ENCODE measurements at regions not wholly inside any gene's neighbourhood (a gene's known extent, or its start where the extent isn't known, plus 50 kb on each side); places are given as distances from the start of the nearest gene placed in this dataset.
A peak's percentile ranks its signal among the peaks of the same experiment; 100 is the strongest.

- DNase-seq = no peak
These were observed 55.1 kb upstream of the SLC25A26 start for GRCh38 chr3:66165660-66166059.

DNA sequence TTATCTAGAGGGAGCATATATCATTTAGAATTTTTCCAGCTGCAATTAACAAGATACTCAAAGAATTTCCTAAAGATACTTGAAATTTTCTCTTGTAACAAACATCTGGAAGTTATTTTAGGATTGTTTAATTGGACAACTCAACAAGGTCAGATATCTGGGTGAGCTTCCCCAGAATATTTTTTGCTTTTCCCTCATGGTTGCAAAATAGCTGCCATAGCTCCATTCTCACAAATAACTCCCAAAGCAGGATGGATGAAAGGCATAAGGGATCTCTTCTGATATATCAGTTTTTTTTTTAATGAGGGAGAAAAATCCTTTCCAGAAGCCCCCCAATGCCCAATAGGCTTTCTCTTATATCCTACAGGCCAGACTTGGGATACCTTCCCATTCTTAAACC lies 56.6 kb upstream of the SLC25A26 start:
- DNase-seq = no peak

DNA sequence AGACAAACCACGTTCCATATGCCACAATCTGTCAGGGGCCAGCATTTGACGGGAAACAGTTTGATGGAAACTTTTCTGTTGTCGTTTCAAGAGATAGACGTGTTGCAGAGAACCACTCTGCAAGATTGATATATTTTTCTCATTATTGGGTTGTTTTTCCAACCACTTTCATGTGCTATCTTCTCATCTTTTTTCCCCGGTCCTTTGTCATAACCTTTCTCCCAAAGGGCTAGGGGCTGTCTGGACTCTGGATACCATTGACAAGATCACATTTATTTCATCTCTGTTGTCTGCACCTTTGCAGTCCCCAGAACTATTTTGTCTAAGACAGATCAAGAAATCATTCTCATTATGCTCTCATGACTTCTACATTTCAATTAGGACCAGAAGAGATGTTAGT lies 57.6 kb upstream of the SLC25A26 start:
- no peak for DNase-seq

DNA sequence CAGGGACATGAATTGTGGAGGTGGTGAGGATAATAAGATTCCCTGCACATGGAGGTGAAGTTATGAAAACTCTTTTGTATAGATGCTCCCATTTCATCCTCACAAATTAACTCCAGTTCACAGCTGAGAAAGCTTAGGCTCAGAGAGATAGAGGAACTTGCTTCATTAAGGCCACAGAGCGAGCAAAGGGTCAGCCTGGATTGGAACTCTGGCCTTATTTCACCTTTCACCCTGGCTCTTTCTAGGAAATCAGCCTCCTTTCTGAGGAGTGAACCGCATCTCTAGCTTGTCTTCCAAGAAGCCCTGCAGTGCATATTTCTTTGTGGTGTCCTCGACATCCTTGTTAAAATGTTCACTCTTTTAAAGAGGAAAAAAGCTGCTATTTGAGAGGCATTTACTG lies 58.0 kb upstream of the SLC25A26 start:
- no peak for DNase-seq

DNA sequence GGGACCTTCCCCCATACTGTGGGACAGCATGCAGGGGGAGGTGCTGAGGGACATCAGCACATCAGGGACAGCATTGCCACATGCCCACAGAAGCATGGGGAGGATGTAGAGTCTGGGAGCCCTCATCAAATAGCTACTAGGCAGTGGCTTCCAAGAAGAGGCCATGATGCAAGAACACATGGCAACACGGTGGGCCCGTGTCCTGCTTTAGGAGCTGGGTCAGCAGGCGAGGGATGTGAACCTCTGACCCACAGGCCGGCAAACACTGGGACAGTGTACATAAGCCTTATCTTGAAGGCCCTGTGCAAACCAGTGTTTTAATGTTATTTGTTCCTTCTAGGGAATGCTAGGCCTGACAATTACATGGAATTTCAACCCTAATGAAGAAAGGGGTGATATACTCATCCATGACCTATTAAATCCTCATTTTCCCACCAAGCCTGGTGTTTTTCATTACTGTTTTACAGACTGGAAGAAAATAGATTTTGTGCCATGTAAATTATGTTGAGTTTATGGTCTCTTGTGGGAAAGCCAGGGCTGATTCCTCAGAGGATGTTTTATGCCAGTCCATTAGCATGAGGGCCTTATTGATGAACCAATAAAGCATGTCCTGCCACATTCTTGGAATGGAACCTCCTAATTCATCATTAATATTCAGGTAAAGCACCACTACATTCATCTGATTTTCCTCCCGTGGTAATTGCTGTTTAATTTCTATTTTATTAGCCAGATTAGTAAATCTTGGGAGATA lies 61.7 kb upstream of the SLC25A26 start:
- no peak for DNase-seq

DNA sequence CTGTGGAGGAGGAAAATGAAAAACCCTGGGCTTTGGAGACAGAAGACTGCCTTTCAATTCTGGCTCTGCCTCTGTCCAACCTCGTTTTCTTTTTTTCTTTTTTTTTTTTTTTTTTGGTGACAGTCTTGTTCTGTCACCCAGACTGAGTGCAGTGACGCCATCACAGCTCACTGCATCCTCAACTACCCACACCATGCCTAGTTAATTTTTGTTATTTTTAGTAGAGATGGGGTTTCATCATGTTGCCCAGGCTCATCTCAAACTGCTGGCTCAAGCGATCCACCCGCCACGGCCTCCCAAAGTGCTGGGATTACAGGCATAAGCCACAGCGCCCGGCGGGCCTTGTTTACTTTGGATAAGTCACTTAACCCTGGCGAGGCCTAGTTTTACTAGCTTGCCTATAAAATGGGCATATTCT lies 66.3 kb upstream of the SLC25A26 start:
- no peak for DNase-seq

DNA sequence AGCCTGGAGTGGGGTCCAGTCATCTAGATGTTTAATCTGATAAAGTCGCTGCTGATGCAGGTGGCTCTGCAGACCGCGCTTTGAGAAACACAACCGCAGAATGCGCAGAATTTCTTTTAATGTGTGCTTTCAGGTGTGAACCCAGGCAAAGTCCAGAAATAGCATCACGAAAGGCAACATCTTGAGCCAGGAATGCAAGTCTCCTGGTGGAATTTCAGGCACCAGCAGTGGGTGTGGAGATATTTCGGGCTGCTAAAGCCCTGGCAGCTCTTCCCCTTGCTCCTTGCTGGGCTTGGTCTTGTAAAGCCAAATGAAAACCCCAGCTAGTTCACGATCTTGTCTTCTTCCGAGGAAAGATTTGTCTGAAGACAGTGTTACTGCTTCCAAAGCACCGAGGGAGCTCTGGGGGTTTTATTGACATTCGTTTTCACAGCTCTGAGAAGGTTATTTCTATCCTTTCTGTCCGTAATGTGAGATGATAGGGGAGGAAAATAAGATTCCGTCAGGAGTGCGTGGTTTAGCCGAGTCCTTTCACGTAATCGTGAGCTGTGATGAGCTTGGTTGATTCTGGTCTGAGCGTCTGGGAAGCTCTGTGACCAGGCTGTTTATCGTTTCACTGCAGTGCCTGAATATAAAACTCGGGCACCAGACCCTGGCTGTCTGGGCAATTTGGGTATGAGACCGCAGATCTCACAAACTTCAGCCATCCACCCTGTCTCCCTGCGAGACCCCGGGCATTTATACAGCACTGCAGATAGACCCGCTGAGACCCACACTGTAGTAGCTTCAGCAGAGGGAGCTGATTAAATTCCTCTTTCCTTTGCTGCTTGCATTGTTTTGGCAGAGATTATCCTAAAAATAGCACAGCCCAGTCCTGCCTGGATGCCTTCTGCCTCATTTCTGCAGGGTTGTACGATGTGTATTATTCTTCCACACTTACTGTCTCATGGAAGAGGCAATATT lies 67.0 kb upstream of the SLC25A26 start:
- no peak for DNase-seq

DNA sequence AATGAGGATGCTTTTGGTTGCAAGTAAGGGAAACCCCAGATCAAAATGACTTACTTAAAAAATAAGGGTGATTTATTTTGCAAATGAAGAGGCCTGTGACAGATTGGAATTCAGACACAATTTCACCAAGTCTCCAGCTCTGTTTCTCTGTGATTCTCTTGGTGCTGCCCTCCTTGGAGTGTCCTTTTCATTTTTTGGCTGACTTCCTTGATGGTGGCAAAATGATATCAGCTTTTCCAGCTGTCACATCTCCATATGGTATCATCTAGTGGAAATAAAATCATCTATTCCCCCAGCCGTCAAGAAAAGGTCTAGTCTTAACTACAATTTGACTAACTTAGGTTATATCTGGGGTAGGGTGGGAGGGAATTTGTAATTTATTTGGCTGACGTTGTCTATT lies 68.5 kb upstream of the SLC25A26 start:
- no peak for DNase-seq

GRCh38 chr3:66150977-66151376 lies 69.8 kb upstream of the SLC25A26 start:
- no peak for DNase-seq

GRCh38 chr3:66149269-66149668 lies 71.5 kb upstream of the SLC25A26 start:
- DNase-seq = no peak

GRCh38 chr3:66145408-66145733 lies 75.4 kb upstream of the SLC25A26 start:
- DNase-seq = no peak

GRCh38 chr3:66144568-66145407 lies 76.0 kb upstream of the SLC25A26 start:
- DNase-seq = no peak

DNA sequence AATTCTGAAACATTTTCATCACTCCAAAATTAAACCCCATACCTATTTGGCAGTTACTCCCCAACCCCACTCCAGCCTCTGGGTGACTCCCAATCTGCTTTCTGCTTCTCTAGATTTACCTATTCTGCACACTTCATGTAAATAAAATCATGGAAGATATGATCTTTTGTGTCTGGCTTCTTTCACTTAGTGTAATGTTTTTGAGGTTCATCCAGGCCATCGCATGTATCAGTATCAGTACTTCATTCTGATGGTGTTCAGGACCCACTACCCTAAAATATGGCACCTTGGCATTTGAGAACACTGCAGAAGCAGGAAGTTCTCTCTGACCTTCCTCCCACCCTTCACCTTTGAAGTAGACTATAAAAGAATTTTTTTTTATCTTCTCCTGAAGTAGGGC lies 78.7 kb upstream of the SLC25A26 start:
- DNase-seq = no peak

GRCh38 chr3:66140743-66141372 lies 79.9 kb upstream of the SLC25A26 start:
- DNase-seq = no peak

DNA sequence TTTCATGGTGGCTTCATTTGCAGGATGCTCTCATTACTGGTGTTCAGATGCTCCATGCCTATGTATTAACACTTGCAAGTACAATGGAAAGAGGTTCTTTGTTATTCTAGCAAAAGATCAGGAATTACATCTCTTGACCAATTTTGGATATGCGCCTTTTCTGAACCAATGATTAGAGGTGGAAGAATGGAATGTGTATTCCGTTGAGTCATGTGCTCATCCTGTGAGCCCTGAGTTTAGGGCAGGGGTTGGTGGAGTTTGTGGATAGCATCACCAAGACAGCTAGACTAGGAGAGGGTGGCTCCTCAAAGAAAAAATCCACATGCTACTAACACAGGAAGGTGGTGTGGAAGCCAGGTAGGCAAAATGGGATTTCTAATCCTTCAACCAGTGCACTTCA lies 80.7 kb upstream of the SLC25A26 start:
- DNase-seq = no peak

DNA sequence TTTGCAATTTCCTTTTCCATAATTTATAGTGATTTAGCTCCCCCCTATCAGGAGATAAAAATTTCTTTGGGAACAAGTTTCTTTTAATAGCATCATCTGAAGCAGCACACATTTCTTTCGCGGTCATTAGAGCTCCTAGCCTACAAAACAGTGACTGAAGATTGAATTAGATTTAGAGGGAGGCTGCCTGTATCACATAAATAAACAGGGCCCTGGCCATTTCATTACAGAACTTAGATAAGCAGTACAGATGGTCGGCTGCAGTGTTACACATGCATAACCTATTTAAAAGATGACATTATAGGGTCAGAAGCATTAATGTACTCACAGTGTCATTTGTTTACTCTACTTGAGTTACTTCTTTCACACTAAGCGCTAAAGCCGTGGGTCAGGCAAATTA lies 81.4 kb upstream of the SLC25A26 start:
- no peak for DNase-seq

DNA sequence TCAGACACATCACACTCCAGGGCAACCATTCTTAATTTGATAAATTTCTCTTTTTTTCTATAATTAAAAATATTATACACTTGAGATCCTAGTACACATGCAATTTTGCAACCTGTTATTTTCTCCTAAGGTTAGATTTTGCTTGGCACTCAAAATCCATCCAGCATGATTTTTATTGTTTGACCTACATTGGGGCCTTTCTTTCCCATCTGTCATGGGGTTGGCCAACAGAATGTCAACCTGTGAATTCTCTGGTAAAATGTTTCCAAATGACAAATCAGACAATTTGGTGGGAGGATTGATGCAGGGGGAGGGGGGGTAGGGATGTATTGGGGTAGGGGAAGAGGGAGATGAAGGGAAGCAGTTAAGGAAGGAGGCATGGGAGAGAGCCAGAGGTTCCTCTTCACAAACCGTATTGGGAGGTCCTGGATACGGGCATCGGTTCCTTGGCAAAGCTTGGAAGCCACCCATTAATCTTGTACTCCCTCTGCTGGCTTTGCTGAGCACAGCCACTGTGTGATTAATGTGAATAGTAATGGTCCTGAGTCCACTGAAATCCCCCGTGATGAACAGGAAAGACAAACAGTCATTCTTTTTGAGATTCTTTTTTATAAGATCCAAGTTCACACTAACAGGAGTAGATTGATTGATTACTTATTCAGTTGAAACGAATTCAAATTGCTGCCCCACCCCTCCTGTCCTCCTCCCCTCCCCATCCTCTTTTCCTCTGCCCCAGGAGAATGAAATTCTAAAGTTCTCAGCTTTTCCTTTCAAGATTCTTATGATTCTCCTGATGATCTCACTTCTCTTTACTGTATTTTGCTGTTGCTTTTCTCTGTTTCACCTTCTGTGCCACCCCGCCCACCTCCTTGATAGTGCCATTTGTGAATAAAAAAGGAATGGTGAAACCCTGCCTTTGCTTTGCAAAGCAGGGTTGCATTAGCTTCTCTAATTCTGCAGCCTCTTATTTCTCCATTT lies 82.2 kb upstream of the SLC25A26 start:
- peak; percentile 65 for DNase-seq

DNA sequence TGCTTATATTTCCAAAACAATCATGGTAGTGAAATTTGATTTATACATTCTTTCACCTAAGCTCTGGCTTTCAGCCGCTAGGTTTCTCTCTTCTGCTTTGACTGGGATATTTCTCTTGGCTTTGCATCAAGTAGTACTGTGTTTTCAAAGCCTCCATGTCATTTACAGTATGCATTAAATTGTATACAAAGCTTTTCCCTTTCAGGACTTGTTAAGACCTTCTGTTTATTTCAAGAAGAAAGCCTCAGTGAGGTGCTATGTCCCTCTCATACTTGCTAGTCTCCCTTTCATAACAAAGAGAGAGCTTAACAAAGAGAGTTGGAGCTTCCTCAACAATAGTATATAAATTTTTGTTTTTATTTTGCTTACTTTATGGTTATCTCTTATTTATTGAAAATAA lies 84.2 kb upstream of the SLC25A26 start:
- DNase-seq = no peak

DNA sequence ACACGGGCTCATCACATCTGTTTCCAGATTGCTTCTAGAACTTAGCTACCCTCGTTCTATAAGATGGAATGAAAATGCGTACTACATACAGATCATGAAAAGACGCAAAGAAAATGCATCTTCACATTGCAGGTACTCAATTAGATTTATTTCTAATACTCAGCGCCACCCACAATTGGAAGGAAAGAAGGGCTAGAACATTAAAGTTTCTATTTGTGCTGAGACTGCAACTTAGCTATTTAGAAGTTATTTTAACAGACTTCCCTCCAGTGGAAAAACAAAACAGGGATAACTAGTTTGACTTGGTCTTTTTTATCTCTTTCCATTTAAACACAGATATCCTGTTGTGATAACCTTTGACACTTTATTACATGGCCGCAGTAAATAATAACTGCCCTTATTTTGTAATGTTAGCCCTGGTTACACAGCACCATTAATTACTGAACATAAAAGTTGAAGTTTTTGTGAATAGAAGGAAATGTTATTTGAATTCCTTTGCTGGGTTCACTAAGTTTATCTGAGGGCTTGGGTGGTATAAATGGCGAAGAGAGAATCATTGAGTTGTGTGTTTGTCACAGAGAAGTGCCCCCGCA lies 86.9 kb upstream of the SLC25A26 start:
- no peak for DNase-seq

DNA sequence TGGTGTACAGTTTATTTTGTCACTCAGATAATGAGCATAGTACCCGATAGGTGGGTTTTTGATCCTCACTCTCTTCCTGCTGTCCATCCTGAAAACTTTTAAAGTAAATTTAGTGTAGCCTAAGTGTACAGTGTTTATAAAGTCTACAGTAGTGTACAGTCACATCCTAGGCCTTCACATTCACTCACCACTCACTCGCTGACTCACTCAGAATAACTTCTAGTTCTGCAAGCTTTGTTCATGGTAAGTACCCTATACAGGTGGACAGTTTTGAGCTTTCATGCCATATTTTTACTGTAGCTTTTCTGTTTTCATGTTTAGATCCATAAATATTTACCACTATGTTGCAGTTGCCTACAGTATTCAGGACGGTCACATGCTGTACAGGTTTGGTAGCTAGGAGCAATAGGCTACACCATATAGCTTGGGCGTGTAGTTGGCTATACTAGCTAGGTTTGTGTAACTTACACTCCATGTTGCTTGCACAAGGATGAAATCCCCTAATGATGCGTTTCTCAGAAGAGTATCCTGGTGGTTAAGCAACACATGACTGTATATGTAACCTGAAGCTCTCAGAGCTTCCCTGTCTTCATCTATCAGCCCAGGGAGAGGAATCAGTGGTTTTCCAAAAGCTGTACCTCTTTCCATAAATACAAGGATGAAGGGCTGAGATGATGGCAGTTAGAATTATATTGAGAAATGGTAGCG lies 87.6 kb upstream of the SLC25A26 start:
- no peak for DNase-seq

DNA sequence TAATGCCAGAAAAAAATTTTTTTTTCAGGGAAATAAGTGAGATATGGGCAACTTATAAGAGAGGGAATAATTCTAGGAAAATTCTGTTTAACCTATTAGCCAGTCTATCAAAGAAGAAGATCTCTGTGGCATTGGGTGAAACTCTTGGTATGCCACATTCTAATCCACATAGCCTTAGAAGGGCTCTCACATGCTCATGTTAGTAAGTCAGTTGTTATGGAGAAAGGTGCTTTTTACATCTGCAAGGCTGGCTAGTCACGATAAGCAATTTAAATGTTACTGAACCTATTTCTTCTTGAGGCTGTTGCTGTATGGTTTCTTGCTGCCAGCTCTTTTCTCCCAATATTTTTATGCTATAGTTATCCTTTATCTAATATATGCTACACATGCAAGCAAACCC lies 89.9 kb upstream of the MAGI1 start:
- DNase-seq = no peak
